ENCODE measurements at regions not wholly inside any gene's neighbourhood (a gene's known extent, or its start where the extent isn't known, plus 50 kb on each side); places are given as distances from the start of the nearest gene placed in this dataset.
A peak's percentile ranks its signal among the peaks of the same experiment; 100 is the strongest.

DNA sequence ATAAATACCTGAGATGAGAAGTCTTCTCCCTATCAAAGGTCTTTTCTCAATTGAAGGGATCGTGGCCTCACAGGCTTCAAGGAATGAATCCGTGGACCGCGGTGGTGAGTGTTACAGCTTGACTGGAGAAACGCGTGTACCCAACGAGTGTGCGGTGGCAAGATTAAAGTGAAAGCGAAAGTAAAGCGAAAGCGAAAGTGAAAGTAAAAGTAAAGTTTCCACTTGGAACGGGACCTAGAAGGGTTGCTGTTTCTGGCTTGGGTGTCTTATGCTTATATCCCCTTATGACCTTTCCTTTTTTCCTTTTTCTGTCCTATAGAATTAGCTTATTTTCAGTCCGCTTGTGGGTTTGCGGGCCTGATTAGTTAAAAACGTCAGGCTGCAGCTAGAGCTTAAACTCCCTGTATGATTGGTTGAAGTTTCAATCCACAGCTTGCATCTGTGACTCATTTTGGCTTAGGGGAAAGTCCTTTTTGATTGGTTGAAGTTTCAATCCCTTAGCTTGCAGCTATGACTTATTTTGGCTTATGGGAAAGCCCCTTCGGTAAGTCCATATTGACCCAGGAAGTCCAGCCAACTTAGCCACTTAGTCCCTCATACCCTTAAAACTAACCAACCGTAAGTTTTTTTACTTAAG lies 924.3 kb upstream of the CDH10 start:
- DNase-seq (ENCODE audit: low read depth, low spot score), result no peak
- Mint-ChIP-seq H3K9me3 (peaks cover 8% of the 10 kb centered on the region), H3K27me3 (ENCODE audit: low read depth) (no peaks in the 10 kb centered on the region), H3K36me3 (ENCODE audit: low read depth) (peaks cover 2% of the 10 kb centered on the region), H3K27ac (ENCODE audit: unreplicated experiment) (no peak overlapping the region), H3K4me1 (no peaks in the 10 kb centered on the region), H3K4me3 (no peak overlapping the region)
- TF ChIP-seq, protein P1, sequence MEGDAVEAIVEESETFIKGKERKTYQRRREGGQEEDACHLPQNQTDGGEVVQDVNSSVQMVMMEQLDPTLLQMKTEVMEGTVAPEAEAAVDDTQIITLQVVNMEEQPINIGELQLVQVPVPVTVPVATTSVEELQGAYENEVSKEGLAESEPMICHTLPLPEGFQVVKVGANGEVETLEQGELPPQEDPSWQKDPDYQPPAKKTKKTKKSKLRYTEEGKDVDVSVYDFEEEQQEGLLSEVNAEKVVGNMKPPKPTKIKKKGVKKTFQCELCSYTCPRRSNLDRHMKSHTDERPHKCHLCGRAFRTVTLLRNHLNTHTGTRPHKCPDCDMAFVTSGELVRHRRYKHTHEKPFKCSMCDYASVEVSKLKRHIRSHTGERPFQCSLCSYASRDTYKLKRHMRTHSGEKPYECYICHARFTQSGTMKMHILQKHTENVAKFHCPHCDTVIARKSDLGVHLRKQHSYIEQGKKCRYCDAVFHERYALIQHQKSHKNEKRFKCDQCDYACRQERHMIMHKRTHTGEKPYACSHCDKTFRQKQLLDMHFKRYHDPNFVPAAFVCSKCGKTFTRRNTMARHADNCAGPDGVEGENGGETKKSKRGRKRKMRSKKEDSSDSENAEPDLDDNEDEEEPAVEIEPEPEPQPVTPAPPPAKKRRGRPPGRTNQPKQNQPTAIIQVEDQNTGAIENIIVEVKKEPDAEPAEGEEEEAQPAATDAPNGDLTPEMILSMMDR (conservative IDR thresholded peaks at IDR 0.05), result no peak

DNA sequence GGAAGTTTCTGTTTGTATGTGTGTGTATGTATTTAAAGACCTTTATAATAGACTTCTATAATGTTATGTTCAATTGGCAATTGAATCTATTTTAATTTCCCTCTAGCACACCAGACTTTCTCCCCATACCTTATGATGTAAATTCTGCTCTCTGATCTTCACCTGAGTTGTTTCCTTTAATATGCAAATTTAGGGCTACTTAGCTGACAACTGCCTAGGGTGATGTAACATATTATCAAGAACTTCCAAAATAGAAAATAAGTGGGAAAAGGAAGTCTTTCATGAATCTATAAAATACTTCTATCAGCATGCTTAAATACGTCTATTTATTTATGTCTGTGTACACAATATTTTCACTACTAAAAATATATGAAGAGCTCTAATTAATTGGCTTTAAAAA lies 923.5 kb upstream of the CDH10 start:
- peaks cover 13% of the 10 kb centered on the region for H3K9me3 Mint-ChIP-seq
- no peaks in the 10 kb centered on the region for H3K4me1 Mint-ChIP-seq
- no peak for DNase-seq (ENCODE audit: low read depth, low spot score)
- H3K27me3 Mint-ChIP-seq (ENCODE audit: low read depth), result no peaks in the 10 kb centered on the region
- H3K27ac Mint-ChIP-seq (ENCODE audit: unreplicated experiment), result no peak overlapping the region
- H3K4me3 Mint-ChIP-seq, result no peak overlapping the region
- TF ChIP-seq, protein P1 (conservative IDR thresholded peaks at IDR 0.05), result no peak
- peaks cover 6% of the 10 kb centered on the region for H3K36me3 Mint-ChIP-seq (ENCODE audit: low read depth)

DNA sequence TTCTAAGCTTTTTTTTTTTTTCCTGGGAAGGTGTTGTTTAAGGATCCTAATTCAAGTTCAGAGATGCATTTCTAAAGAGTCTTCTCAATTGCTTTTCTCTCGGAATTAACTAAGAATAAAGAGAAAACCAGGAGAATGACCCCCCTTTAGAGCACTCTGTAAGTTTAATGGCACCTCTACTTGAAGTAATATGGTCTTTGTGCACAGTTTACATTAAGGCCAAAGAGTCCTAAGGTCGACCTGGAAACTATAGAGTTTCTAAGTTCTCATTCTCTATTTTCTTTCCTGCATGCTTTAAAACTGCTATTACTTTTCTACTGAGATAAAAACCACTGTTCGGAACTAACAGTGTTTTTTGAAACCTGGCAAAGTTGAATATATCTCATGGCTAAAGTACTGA lies 923.1 kb upstream of the CDH10 start:
- Mint-ChIP-seq H3K4me1 (no peaks in the 10 kb centered on the region), H3K9me3 (peaks cover 15% of the 10 kb centered on the region), H3K27me3 (ENCODE audit: low read depth) (no peaks in the 10 kb centered on the region), H3K36me3 (ENCODE audit: low read depth) (peaks cover 6% of the 10 kb centered on the region), H3K27ac (ENCODE audit: unreplicated experiment) (no peak overlapping the region), H3K4me3 (no peak overlapping the region)
- TF ChIP-seq, protein P1 (conservative IDR thresholded peaks at IDR 0.05), result no peak
- DNase-seq (ENCODE audit: low read depth, low spot score), result no peak

DNA sequence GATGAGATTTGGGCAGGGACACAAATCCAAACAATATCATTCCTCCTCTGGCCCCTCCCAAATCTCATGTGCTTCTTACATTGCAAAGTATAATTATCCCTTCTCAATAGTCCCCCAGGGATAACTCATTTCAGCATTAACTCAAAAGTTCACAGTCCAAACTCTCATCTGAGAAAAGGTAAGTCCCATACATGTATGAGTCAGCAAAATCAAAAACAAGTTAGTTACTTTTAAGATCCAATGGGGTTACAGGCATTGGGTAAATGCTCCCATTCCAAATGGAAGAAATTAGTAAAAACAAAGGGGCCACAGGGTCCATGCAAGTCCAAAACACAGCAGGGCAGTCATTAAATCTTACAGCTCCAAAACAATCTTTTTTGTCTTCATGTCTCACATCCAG lies 917.9 kb upstream of the CDH10 start:
- Mint-ChIP-seq H3K9me3 (peaks cover 20% of the 10 kb centered on the region), H3K4me1 (no peaks in the 10 kb centered on the region), H3K27me3 (ENCODE audit: low read depth) (no peaks in the 10 kb centered on the region), H3K27ac (ENCODE audit: unreplicated experiment) (peak overlapping the region; percentile 35), H3K4me3 (no peak overlapping the region), H3K36me3 (ENCODE audit: low read depth) (peaks cover 9% of the 10 kb centered on the region)
- TF ChIP-seq, protein P1 (conservative IDR thresholded peaks at IDR 0.05), result no peak
- no peak for DNase-seq (ENCODE audit: low read depth, low spot score)

DNA sequence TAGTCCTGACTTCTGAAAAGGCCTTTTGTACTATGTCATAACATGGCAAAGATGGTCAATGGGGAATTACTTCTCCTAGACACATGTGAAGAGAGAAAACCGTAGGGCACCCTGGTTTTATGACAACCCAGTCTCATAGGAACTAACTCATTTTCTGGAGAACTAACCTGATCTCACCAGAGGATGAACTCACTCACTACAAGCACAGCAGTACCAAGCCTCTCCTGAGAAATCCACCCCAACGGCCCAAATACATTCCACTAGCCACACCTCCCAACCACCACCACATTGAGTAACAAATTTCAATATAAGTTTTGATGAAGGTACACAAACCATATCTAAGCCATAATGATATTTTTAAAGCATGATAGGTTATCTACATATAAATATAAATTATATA lies 909.3 kb upstream of the CDH10 start:
- H3K27me3 Mint-ChIP-seq (ENCODE audit: low read depth), result no peaks in the 10 kb centered on the region
- DNase-seq (ENCODE audit: low read depth, low spot score), result no peak
- no peaks in the 10 kb centered on the region for H3K9me3 Mint-ChIP-seq
- H3K4me1 Mint-ChIP-seq, result no peaks in the 10 kb centered on the region
- H3K27ac Mint-ChIP-seq (ENCODE audit: unreplicated experiment), result no peak overlapping the region
- H3K4me3 Mint-ChIP-seq, result no peak overlapping the region
- TF ChIP-seq, protein P1 (conservative IDR thresholded peaks at IDR 0.05), result no peak
- H3K36me3 Mint-ChIP-seq (ENCODE audit: low read depth), result no peaks in the 10 kb centered on the region

Measured in neural crest cell (in vitro differentiated cells).